ENCODE measurements at regions not wholly inside any gene's neighbourhood (a gene's known extent, or its start where the extent isn't known, plus 50 kb on each side); places are given as distances from the start of the nearest gene placed in this dataset.

- TF ChIP-seq CTCF (conservative IDR thresholded peaks at IDR 0.05; ENCODE audit: low read length) = no peak
- TF ChIP-seq EZH2phosphoT487 (IDR thresholded peaks at IDR 0.05; ENCODE audit: borderline replicate concordance) = no peak
These were observed 220.9 kb downstream of the BUB3 start for GRCh38 chr10:123375097-123375496.
